PC-9 (cell line): ENCODE measurements at regions not wholly inside any gene's neighbourhood (a gene's known extent, or its start where the extent isn't known, plus 50 kb on each side); places are given as distances from the start of the nearest gene placed in this dataset.

Source experiments
- CTCF ChIP-seq: fragments of 200-600 bp; sonication (generic); conservative IDR thresholded peaks from 2 replicates; pipeline ENCODE4 v1.6.1; 2017; ENCODE audit warnings: mixed run types, antibody characterized with exemption, mild to moderate bottlenecking, moderate library complexity
- EZH2 ChIP-seq: fragments of 200-600 bp; sonication (generic); IDR thresholded peaks from 2 replicates; pipeline ENCODE4 v1.8.0; 2017; ENCODE audit warnings: antibody characterized with exemption, low read depth

- TF ChIP-seq CTCF = no peak
- TF ChIP-seq EZH2 = no peak
Observed at GRCh38 chr3:147159141-147159540, 247.2 kb downstream of the ZIC4 start.
